NCI-H1048 (cell line): ENCODE measurements at regions not wholly inside any gene's neighbourhood (a gene's known extent, or its start where the extent isn't known, plus 50 kb on each side); places are given as distances from the start of the nearest gene placed in this dataset.
"Not testable (repeated sequence)": the region's sequence is repeated elsewhere in the genome, so short reads cannot be mapped to it uniquely, and the experiment has no call there.

Source experiments
- DNase-seq: peaks from one replicate; lab custom pipeline; 2025; lab: John Stamatoyannopoulos, UW

GRCh38 chr15:96180087-96180748, 150.3 kb upstream of the NR2F2 start:
- no peak for DNase-seq

GRCh38 chr15:96181217-96181616, 149.3 kb upstream of the NR2F2 start:
- no peak for DNase-seq

- no peak for DNase-seq
Observed at GRCh38 chr15:96181873-96182301, 148.6 kb upstream of the NR2F2 start.

GRCh38 chr15:96182736-96183513, 147.6 kb upstream of the NR2F2 start:
- DNase-seq, result no peak

- no peak for DNase-seq
Observed at GRCh38 chr15:96183514-96183850, 147.0 kb upstream of the NR2F2 start.

- no peak for DNase-seq
Observed at GRCh38 chr15:96183867-96184266, 146.6 kb upstream of the NR2F2 start.

- no peak for DNase-seq
Observed at GRCh38 chr15:96184297-96184696, 146.2 kb upstream of the NR2F2 start.

GRCh38 chr15:96186105-96186504, 144.4 kb upstream of the NR2F2 start:
- DNase-seq, result no peak

GRCh38 chr15:96187341-96188305, 142.9 kb upstream of the NR2F2 start:
- DNase-seq, result no peak

GRCh38 chr15:96197721-96198120, 132.8 kb upstream of the NR2F2 start:
- DNase-seq, result no peak

GRCh38 chr15:96199111-96199510, 131.4 kb upstream of the NR2F2 start:
- DNase-seq, result no peak

GRCh38 chr15:96200357-96200967, 130.0 kb upstream of the NR2F2 start:
- DNase-seq, result no peak

- DNase-seq, result no peak
Observed at GRCh38 chr15:96201696-96202095, 128.8 kb upstream of the NR2F2 start.

GRCh38 chr15:96205588-96205987, 124.9 kb upstream of the NR2F2 start:
- DNase-seq, result not testable (repeated sequence)

- no peak for DNase-seq
Observed at GRCh38 chr15:96207377-96208006, 123.0 kb upstream of the NR2F2 start.

- DNase-seq, result no peak
Observed at GRCh38 chr15:96209285-96209735, 121.2 kb upstream of the NR2F2 start.

- no peak for DNase-seq
Observed at GRCh38 chr15:96213045-96213444, 117.5 kb upstream of the NR2F2 start.

GRCh38 chr15:96213896-96214295, 116.6 kb upstream of the NR2F2 start:
- DNase-seq, result no peak

- DNase-seq, result not testable (repeated sequence)
Observed at GRCh38 chr15:96216481-96216880, 114.0 kb upstream of the NR2F2 start.

GRCh38 chr15:96217983-96218382, 112.5 kb upstream of the NR2F2 start:
- no peak for DNase-seq

- no peak for DNase-seq
Observed at GRCh38 chr15:96218623-96219455, 111.7 kb upstream of the NR2F2 start.
